Panc1 (cell line): ENCODE measurements at regions not wholly inside any gene's neighbourhood (a gene's known extent, or its start where the extent isn't known, plus 50 kb on each side); places are given as distances from the start of the nearest gene placed in this dataset.

ENCODE experiments used
- ATAC-seq: fragments of 200-7000 bp; cut with Tn5 transposase; 2 replicates; pipeline ENCODE4 v1.9.1; 2020; ENCODE audit warnings: mild to moderate bottlenecking, moderate library complexity
- BruUV-seq: library from RNA; stranded (reverse); fragments of 400-500 nt; replicated peaks from 2 replicates; lab custom pipeline; 2021; lab: Mats Ljungman, UMichigan
- CTCF ChIA-PET: fragments of 300-600 bp; sonication (Branson Sonifier 250); formaldehyde crosslinking; loops from one replicate; lab custom pipeline; 2022; ENCODE audit warnings: antibody characterized with exemption; lab: Charles Lee
- POLR2A ChIA-PET: fragments of 300-600 bp; sonication (Branson Sonifier 250); formaldehyde crosslinking; loops from one replicate; lab custom pipeline; 2022; ENCODE audit warnings: antibody characterized with exemption; lab: Charles Lee
- DNase-seq: peaks from one replicate; pipeline ENCODE4 v3.0.0-alpha.2; 2010; ENCODE audit warnings: low read depth, low spot score
- H3K27ac ChIP-seq: 2 replicates; pipeline ENCODE4 v1.5.1; 2011; ENCODE audit warnings: mild to moderate bottlenecking, low read length, inconsistent platforms
- H3K27me3 ChIP-seq: fragments of 200-500 bp; sonication (Bioruptor generic); 2 replicates; pipeline ENCODE4 v1.6.0; 2014; ENCODE audit warnings: low read length, inconsistent platforms; ENCODE audit not compliant: control insufficient read depth, insufficient read depth
- H3K36me3 ChIP-seq: fragments of 200-500 bp; sonication (Bioruptor generic); 2 replicates; pipeline ENCODE4 v1.5.1; 2014; ENCODE audit warnings: inconsistent platforms, mild to moderate bottlenecking, low read length, moderate library complexity; ENCODE audit not compliant: control insufficient read depth, insufficient read depth
- H3K4me1 ChIP-seq: 2 replicates; pipeline ENCODE4 v1.5.1; 2011; ENCODE audit warnings: inconsistent platforms, mild to moderate bottlenecking, low read length, moderate library complexity; ENCODE audit not compliant: control insufficient read depth, insufficient read depth
- H3K4me3 ChIP-seq, 2 experiments: 2 replicates each; pipeline ENCODE4 v1.5.1; 2011 to 2012; ENCODE audit warnings: low read depth in 2 of 2, low read length in 2 of 2, mild to moderate bottlenecking in 2 of 2, inconsistent platforms in 1 of 2, moderate library complexity in 1 of 2
- H3K9me3 ChIP-seq: fragments of 200-500 bp; sonication (Bioruptor generic); 2 replicates; pipeline ENCODE4 v1.5.1; 2014; ENCODE audit warnings: low read depth, mild to moderate bottlenecking, inconsistent platforms, low read length, moderate library complexity; ENCODE audit not compliant: control insufficient read depth, insufficient read depth
- POLR2AphosphoS5 ChIP-seq: IDR thresholded peaks from 2 replicates; pipeline ENCODE4 v1.6.1; 2012; ENCODE audit warnings: mild to moderate bottlenecking, low read depth, low read length, moderate library complexity
- TCF7L2 ChIP-seq: IDR thresholded peaks from 2 replicates; pipeline ENCODE4 v1.6.1; 2011; ENCODE audit warnings: mild to moderate bottlenecking, low read depth, low read length, inconsistent platforms
- in situ Hi-C: cut with HindIII; loops from 2 replicates; pipeline ENCODE4 v1.10.0; 2016; ENCODE audit warnings: low sequenced_read_pairs, low pct_unique_long_range_greater_than_20kb
- intact Hi-C: fragments of 100-400 bp; cut with micrococcal nuclease; formaldehyde crosslinking; loops from one replicate; pipeline ENCODE4 v1.10.0; 2022; ENCODE audit not compliant: unreplicated experiment
- TF ChIP-seq, protein P1 (sequence below): fragments of 450-650 bp; IDR thresholded peaks from 2 replicates; pipeline ENCODE4 v1.5.1; 2017; ENCODE audit warnings: mild to moderate bottlenecking

DNA sequence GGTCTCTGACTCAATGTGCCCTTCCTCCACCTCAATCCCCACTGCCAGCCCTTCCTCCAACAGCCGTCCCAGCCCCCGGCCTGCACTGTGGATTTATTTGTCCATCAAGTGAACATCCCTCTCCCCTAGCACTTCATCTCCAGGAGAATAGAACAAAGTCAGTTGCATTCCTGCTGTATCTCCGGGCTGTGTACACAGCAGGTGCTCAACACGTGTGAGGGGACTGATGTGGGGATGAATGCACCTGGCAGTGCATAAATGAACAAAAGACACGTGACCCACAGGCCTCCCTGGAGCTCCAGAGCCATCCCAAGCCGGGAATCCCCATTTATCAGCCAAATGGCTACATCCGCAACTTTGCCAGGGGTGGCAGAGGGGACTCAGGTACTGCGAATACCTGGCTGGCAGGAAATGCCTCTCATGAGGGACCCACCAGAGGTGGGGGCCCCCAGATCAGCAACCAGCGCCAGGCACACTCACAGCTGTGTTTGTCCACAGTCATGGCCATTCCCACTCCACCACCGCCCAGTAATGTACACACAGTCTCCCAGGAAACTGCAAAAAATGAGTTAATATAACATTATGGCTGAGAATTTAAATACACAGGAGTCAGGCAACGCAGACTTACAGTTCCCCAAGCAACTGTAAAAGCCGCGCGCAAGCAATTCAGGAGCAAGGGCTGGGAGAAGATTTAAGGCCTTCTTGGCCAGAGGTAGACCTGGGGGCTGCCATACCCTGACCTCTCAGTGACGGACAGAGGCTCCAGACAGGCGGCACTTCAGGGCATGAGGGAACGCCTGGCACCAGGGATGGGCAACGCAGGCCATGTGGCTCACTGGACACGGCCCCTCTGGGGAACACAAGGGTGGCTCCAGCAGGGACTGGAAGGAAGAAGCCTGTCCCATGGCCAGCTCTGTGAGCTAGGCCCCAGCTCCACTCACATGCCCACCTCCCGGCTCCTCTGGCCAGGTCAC lies 50.3 kb upstream of the TCF20 start:
- in situ Hi-C loops: no loop called here
- BruUV-seq: no TSS peak
- Histone ChIP-seq H3K4me3 (no peak overlapping the region), H3K27me3 (no peaks in the 10 kb centered on the region), H3K27ac (no peak overlapping the region), H3K36me3 (no peaks in the 10 kb centered on the region), H3K4me1 (peaks cover 6% of the 10 kb centered on the region; the same call in 1 of the 2 replicates), H3K9me3 (no peaks in the 10 kb centered on the region)
- POLR2A ChIA-PET: no interaction called here
- DNase-seq (no peak), ATAC-seq (no peak)
- TF ChIP-seq POLR2AphosphoS5 (no peak), TCF7L2 (no peak)
- TF ChIP-seq, protein P1, sequence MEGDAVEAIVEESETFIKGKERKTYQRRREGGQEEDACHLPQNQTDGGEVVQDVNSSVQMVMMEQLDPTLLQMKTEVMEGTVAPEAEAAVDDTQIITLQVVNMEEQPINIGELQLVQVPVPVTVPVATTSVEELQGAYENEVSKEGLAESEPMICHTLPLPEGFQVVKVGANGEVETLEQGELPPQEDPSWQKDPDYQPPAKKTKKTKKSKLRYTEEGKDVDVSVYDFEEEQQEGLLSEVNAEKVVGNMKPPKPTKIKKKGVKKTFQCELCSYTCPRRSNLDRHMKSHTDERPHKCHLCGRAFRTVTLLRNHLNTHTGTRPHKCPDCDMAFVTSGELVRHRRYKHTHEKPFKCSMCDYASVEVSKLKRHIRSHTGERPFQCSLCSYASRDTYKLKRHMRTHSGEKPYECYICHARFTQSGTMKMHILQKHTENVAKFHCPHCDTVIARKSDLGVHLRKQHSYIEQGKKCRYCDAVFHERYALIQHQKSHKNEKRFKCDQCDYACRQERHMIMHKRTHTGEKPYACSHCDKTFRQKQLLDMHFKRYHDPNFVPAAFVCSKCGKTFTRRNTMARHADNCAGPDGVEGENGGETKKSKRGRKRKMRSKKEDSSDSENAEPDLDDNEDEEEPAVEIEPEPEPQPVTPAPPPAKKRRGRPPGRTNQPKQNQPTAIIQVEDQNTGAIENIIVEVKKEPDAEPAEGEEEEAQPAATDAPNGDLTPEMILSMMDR: no peak
- intact Hi-C loops: no loop called here
- CTCF ChIA-PET: interaction anchor here (0.6 kb wide), 1 partner anchor 39 kb away, joined by 3 read pairs; no protein-coding TSS in a partner anchor
